HCT116 (cell line): ENCODE measurements at regions not wholly inside any gene's neighbourhood (a gene's known extent, or its start where the extent isn't known, plus 50 kb on each side); places are given as distances from the start of the nearest gene placed in this dataset.

Experiments
- ATAC-seq: fragments of 200-7000 bp; cut with Tn5 transposase; 2 replicates; pipeline ENCODE4 v1.9.1; 2020; ENCODE audit warnings: mild to moderate bottlenecking, moderate library complexity
- BruUV-seq: library from RNA; stranded (reverse); fragments of 400-500 nt; replicated peaks from 2 replicates; lab custom pipeline; 2021; lab: Mats Ljungman, UMichigan
- CTCF ChIA-PET: fragments of 300-600 bp; sonication (Branson Sonifier 250); formaldehyde crosslinking; loops from one replicate; lab custom pipeline; 2021; ENCODE audit warnings: antibody characterized with exemption; lab: Charles Lee
- POLR2A ChIA-PET: fragments of 300-600, 350-600 bp; sonication (Branson Sonifier 250); formaldehyde crosslinking; loops from one replicate; lab custom pipeline; 2021; ENCODE audit warnings: antibody characterized with exemption; lab: Charles Lee
- RAD21 ChIA-PET, 2 experiments: fragments of 300-600 bp; sonication (Branson Sonifier 250); formaldehyde crosslinking; loops; one replicate each; lab custom pipeline; 2023; ENCODE audit warnings: low total read pairs in 2 of 2; ENCODE audit not compliant: uncharacterized antibody in 2 of 2, unreplicated experiment in 2 of 2, low non-redundant PET in 1 of 2; lab: Charles Lee
- DNase-seq: peaks from one replicate; pipeline ENCODE4 v3.0.0-alpha.2; 2010; ENCODE audit warnings: low read depth, low spot score
- H2AFZ ChIP-seq: fragments of 200-600 bp; shearing (Covaris generic), sonication (generic); 2 replicates; pipeline ENCODE4 v1.6.1; 2017; ENCODE audit warnings: low read depth, mixed run types, mixed read lengths, antibody characterized with exemption, low read length; ENCODE audit not compliant: poor library complexity, severe bottlenecking
- H3K27ac ChIP-seq: 2 replicates; pipeline ENCODE4 v1.5.1; 2012; ENCODE audit warnings: low read depth, low read length
- H3K27me3 ChIP-seq: fragments of 200-600 bp; sonication (generic); 2 replicates; pipeline ENCODE4 v1.6.1; 2016; ENCODE audit warnings: mixed run types, low read length, mixed read lengths; ENCODE audit not compliant: insufficient read depth
- H3K36me3 ChIP-seq, 2 experiments: fragments of 200-500 bp in 1 of 2; fragments of 200-600 bp in 1 of 2; sonication (Bioruptor generic) in 1 of 2; sonication (generic) in 1 of 2; 2 replicates each; pipeline versions ENCODE4 v1.5.1 to v1.6.1; 2014 to 2016; ENCODE audit warnings: low read length in 2 of 2, inconsistent platforms in 1 of 2, mixed read lengths in 1 of 2, mixed run types in 1 of 2; ENCODE audit not compliant: insufficient read depth in 2 of 2, control insufficient read depth in 1 of 2
- H3K4me1 ChIP-seq, 2 experiments: fragments of 200-600 bp in 1 of 2; sonication (generic) in 1 of 2; 2 replicates each; pipeline versions ENCODE4 v1.5.1 to v1.6.1; 2012 to 2017; ENCODE audit warnings: low read length in 2 of 2, inconsistent platforms in 1 of 2, mild to moderate bottlenecking in 1 of 2, mixed read lengths in 1 of 2, mixed run types in 1 of 2, moderate library complexity in 1 of 2; ENCODE audit not compliant: insufficient read depth in 2 of 2, control insufficient read depth in 1 of 2
- H3K4me2 ChIP-seq: fragments of 200-600 bp; sonication (generic); 2 replicates; pipeline ENCODE4 v1.6.1; 2017; ENCODE audit warnings: mixed run types, low read length, mixed read lengths
- H3K4me3 ChIP-seq, 2 experiments: fragments of 200-600 bp in 1 of 2; sonication (generic) in 1 of 2; replicated peaks in 1 of 2; 2 replicates each; pipeline ENCODE4 v1.5.1; 2011 to 2016; ENCODE audit warnings: low read length in 2 of 2, control low read depth in 1 of 2, low read depth in 1 of 2, mild to moderate bottlenecking in 1 of 2, mixed read lengths in 1 of 2, mixed run types in 1 of 2
- H3K79me2 ChIP-seq: fragments of 200-600 bp; sonication (generic); 2 replicates; pipeline ENCODE4 v1.6.1; 2017; ENCODE audit warnings: mild to moderate bottlenecking, mixed run types, low read length, moderate library complexity, mixed read lengths; ENCODE audit not compliant: insufficient read depth
- H3K9ac ChIP-seq: fragments of 200-600 bp; sonication (generic); 2 replicates; pipeline ENCODE4 v1.6.1; 2016; ENCODE audit warnings: low read length, mixed read lengths
- H3K9me2 ChIP-seq: fragments of 200-600 bp; sonication (generic), shearing (Covaris generic); 2 replicates; pipeline ENCODE4 v1.6.1; 2017; ENCODE audit warnings: mixed run types, mild to moderate bottlenecking, moderate library complexity; ENCODE audit not compliant: insufficient read depth
- H3K9me3 ChIP-seq, 2 experiments: fragments of 200-500 bp in 1 of 2; fragments of 200-600 bp in 1 of 2; sonication (Bioruptor generic) in 1 of 2; sonication (generic) in 1 of 2; 2 replicates each; pipeline ENCODE4 v1.6.1; 2014 to 2017; ENCODE audit warnings: low read length in 2 of 2, mixed read lengths in 2 of 2, inconsistent platforms in 1 of 2, low read depth in 1 of 2, mild to moderate bottlenecking in 1 of 2, mixed run types in 1 of 2, moderate library complexity in 1 of 2; ENCODE audit not compliant: control insufficient read depth in 1 of 2, insufficient read depth in 1 of 2
- H4K20me1 ChIP-seq: fragments of 200-600 bp; sonication (generic), shearing (Covaris generic); 2 replicates; pipeline ENCODE4 v1.6.1; 2017; ENCODE audit warnings: mixed run types, mild to moderate bottlenecking, moderate library complexity; ENCODE audit not compliant: insufficient read depth
- CBX3 ChIP-seq: IDR thresholded peaks from 2 replicates; pipeline ENCODE4 v1.6.1; 2012; ENCODE audit warnings: low read depth
- CEBPB ChIP-seq: IDR thresholded peaks from 2 replicates; pipeline ENCODE4 v1.6.1; 2012; ENCODE audit warnings: low read depth
- EGR1 ChIP-seq: IDR thresholded peaks from 2 replicates; pipeline ENCODE4 v1.6.1; 2012; ENCODE audit warnings: low read depth
- EZH2 ChIP-seq: fragments of 200-600 bp; sonication (generic); IDR thresholded peaks from 2 replicates; pipeline ENCODE4 v1.6.1; 2017; ENCODE audit warnings: antibody characterized with exemption, mixed run types
- FOSL1 ChIP-seq: IDR thresholded peaks from 2 replicates; pipeline ENCODE4 v1.6.1; 2012; ENCODE audit warnings: low read depth
- POLR2A ChIP-seq: IDR thresholded peaks from 2 replicates; pipeline ENCODE4 v1.7.0; 2011; ENCODE audit warnings: borderline replicate concordance; ENCODE audit not compliant: insufficient read depth, insufficient read length; ENCODE audit errors: extremely low read depth
- RAD21 ChIP-seq: IDR thresholded peaks from 2 replicates; pipeline ENCODE4 v1.6.1; 2012; ENCODE audit warnings: low read depth, mild to moderate bottlenecking
- SIN3A ChIP-seq: IDR thresholded peaks from 2 replicates; pipeline ENCODE4 v1.6.1; 2012; ENCODE audit warnings: low read depth
- SP1 ChIP-seq: IDR thresholded peaks from 2 replicates; pipeline ENCODE4 v1.6.1; 2012; ENCODE audit warnings: low read depth
- SRF ChIP-seq: IDR thresholded peaks from 2 replicates; pipeline ENCODE4 v1.6.1; 2012; ENCODE audit warnings: low read depth
- YY1 ChIP-seq: IDR thresholded peaks from 2 replicates; pipeline ENCODE4 v1.6.1; 2011; ENCODE audit warnings: low read length, low read depth, moderate library complexity, mild to moderate bottlenecking; ENCODE audit not compliant: insufficient replicate concordance; ENCODE audit errors: extremely low read depth
- intact Hi-C: fragments of 100-400 bp; cut with micrococcal nuclease; formaldehyde crosslinking; loops from 2 replicates; pipeline ENCODE4 v1.10.0; 2022
- TF ChIP-seq, protein P1 (sequence below): IDR thresholded peaks from 2 replicates; pipeline ENCODE4 v1.6.1; 2012; ENCODE audit warnings: low read depth
- TF ChIP-seq, protein P2 (sequence below): IDR thresholded peaks from 2 replicates; pipeline ENCODE4 v1.6.1; 2012
- TF ChIP-seq, protein P3 (sequence below), 3 experiments: fragments of 200-600 bp in 1 of 3; sonication (generic) in 1 of 3; IDR thresholded peaks in 2 of 3; conservative IDR thresholded peaks in 1 of 3; 2 replicates each; pipeline ENCODE4 v1.5.1; 2012 to 2017; ENCODE audit warnings: low read depth in 2 of 3, low read length in 2 of 3, antibody characterized with exemption in 1 of 3, borderline replicate concordance in 1 of 3, control low read depth in 1 of 3, mild to moderate bottlenecking in 1 of 3, mixed read lengths in 1 of 3, mixed run types in 1 of 3, moderate library complexity in 1 of 3; ENCODE audit not compliant: insufficient read depth in 1 of 3

DNA sequence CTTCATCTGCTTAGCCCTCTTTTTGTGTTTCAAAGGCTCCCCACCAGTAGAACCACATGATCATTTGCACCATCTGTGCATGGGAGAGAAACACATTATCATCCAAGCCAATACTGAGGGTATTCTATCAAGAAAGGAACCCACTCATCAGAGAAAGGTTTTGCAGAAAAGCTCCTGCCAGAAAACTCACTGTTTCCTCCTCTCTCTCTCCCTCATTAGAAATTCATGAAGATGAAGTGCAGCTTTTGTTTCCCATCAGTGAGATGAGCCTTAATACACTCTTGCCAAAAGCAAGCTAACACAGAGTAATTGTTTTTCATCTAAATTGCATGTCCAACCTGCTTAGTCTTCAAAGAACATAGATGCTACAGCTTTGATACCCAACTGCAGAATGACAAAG is 142.4 kb upstream of the GRAMD2B start (continued):
- TF ChIP-seq, protein P1, sequence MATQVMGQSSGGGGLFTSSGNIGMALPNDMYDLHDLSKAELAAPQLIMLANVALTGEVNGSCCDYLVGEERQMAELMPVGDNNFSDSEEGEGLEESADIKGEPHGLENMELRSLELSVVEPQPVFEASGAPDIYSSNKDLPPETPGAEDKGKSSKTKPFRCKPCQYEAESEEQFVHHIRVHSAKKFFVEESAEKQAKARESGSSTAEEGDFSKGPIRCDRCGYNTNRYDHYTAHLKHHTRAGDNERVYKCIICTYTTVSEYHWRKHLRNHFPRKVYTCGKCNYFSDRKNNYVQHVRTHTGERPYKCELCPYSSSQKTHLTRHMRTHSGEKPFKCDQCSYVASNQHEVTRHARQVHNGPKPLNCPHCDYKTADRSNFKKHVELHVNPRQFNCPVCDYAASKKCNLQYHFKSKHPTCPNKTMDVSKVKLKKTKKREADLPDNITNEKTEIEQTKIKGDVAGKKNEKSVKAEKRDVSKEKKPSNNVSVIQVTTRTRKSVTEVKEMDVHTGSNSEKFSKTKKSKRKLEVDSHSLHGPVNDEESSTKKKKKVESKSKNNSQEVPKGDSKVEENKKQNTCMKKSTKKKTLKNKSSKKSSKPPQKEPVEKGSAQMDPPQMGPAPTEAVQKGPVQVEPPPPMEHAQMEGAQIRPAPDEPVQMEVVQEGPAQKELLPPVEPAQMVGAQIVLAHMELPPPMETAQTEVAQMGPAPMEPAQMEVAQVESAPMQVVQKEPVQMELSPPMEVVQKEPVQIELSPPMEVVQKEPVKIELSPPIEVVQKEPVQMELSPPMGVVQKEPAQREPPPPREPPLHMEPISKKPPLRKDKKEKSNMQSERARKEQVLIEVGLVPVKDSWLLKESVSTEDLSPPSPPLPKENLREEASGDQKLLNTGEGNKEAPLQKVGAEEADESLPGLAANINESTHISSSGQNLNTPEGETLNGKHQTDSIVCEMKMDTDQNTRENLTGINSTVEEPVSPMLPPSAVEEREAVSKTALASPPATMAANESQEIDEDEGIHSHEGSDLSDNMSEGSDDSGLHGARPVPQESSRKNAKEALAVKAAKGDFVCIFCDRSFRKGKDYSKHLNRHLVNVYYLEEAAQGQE, result no peak
- TF ChIP-seq SP1 (no peak), RAD21 (no peak), FOSL1 (no peak)

DNA sequence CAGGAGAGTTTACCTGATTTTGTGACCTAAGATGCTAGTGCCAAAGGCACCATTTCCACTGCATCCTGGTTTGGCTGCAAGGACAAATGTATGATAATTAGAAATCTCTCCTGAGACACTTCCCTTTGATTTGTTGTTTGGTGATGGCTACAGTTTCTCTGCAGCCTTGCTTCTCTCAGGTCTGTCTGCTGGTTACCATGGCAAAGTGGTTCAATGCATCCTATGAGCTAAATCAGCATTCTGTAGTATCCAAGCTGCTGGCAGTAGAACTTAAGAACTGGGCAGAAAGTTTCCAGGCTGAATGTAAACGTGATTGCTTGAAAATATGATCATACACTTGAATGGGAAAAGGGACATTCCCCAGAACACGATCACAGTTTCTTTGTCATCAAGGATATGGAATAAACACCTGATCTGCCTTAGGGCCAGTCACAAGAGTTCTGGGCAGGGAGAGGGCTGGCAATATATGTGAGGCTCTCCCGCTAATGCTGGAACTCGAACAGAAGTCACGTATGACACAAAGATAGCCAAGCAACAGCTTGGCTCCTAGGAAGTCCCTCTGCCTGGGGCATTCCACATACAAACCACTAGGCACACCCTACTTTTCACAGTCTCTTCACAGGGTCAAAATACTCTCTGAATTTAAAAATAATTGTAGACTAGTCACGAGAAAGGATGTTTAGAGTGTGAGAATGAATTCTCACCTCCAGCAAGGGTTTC is 138.1 kb upstream of the GRAMD2B start:
- H3K27me3 ChIP-seq, result no peaks in the 10 kb centered on the region
- H3K4me2 ChIP-seq, result no peak overlapping the region
- H3K4me3 ChIP-seq, result no peak overlapping the region
- POLR2A ChIA-PET, result no interaction called here
- no peak overlapping the region for H3K9ac ChIP-seq
- H3K27ac ChIP-seq, result no peak overlapping the region
- no peaks in the 10 kb centered on the region for H3K9me2 ChIP-seq
- intact Hi-C loops, result no loop called here
- CTCF ChIA-PET, result no interaction called here
- H3K4me1 ChIP-seq, result no peaks in the 10 kb centered on the region
- no peaks in the 10 kb centered on the region for H3K9me3 ChIP-seq
- ATAC-seq (no peak), DNase-seq (no peak)
- no peaks in the 10 kb centered on the region for H3K79me2 ChIP-seq
- no peaks in the 10 kb centered on the region for H4K20me1 ChIP-seq
- H3K36me3 ChIP-seq, result no peaks in the 10 kb centered on the region
- TF ChIP-seq SIN3A, result no peak
- no peak for TF ChIP-seq POLR2A
- TF ChIP-seq, protein P1, result no peak
- TF ChIP-seq, protein P2, sequence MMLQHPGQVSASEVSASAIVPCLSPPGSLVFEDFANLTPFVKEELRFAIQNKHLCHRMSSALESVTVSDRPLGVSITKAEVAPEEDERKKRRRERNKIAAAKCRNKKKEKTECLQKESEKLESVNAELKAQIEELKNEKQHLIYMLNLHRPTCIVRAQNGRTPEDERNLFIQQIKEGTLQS, result no peak
- TF ChIP-seq EGR1, result no peak
- TF ChIP-seq EZH2, result no peak
- TF ChIP-seq CBX3, result no peak
- TF ChIP-seq RAD21, result no peak
- no peak for TF ChIP-seq SRF
- TF ChIP-seq, protein P3, sequence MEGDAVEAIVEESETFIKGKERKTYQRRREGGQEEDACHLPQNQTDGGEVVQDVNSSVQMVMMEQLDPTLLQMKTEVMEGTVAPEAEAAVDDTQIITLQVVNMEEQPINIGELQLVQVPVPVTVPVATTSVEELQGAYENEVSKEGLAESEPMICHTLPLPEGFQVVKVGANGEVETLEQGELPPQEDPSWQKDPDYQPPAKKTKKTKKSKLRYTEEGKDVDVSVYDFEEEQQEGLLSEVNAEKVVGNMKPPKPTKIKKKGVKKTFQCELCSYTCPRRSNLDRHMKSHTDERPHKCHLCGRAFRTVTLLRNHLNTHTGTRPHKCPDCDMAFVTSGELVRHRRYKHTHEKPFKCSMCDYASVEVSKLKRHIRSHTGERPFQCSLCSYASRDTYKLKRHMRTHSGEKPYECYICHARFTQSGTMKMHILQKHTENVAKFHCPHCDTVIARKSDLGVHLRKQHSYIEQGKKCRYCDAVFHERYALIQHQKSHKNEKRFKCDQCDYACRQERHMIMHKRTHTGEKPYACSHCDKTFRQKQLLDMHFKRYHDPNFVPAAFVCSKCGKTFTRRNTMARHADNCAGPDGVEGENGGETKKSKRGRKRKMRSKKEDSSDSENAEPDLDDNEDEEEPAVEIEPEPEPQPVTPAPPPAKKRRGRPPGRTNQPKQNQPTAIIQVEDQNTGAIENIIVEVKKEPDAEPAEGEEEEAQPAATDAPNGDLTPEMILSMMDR (IDR thresholded peaks at IDR 0.05 in 2 of 3, conservative IDR thresholded peaks at IDR 0.05 in 1 of 3; ENCODE audit: borderline replicate concordance in 1 of 3, insufficient read depth in 1 of 3, low read depth in 2 of 3, low read length in 2 of 3), result no peak
- no peak for TF ChIP-seq YY1
- TF ChIP-seq FOSL1, result no peak
- TF ChIP-seq CEBPB, result no peak
- RAD21 ChIA-PET, result no interaction called here
- no peak overlapping the region for H2AFZ ChIP-seq
- BruUV-seq, result no TSS peak
